ENCODE measurements at regions not wholly inside any gene's neighbourhood (a gene's known extent, or its start where the extent isn't known, plus 50 kb on each side); places are given as distances from the start of the nearest gene placed in this dataset.

- TF ChIP-seq GATA2 (IDR thresholded peaks at IDR 0.05; ENCODE audit: low read depth, low read length) (no peak), GATA3 (IDR thresholded peaks at IDR 0.05; ENCODE audit: low read depth, low read length) (no peak)
These were observed 139.6 kb downstream of the KLF6 start for GRCh38 chr10:3645406-3645805.

All from SH-SY5Y (cell line).